ENCODE measurements at regions not wholly inside any gene's neighbourhood (a gene's known extent, or its start where the extent isn't known, plus 50 kb on each side); places are given as distances from the start of the nearest gene placed in this dataset.

DNA sequence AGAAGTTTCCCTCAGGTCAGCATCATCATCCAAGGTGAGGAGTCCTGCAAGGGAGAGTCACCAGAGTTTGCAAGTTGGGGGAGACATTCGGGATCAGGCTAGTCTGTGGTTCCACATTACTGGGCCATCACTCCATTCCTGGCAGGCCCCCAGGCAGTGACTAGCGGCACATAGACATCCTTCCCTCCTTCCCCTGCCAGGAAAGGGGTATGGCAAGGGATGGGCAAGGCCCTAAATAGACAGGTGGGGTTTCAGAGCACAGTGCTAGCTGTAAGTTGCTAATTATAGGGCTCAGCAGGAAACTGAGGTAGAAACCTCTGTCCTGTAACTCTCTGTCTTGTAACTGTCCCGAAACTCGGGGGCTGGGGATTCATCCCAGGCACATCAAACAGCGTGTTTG, 215.2 kb upstream of the ROPN1 start:
- TF ChIP-seq EZH2 (IDR thresholded peaks at IDR 0.05; ENCODE audit: low read length, missing control alignments) = no peak
- TF ChIP-seq, protein P1, sequence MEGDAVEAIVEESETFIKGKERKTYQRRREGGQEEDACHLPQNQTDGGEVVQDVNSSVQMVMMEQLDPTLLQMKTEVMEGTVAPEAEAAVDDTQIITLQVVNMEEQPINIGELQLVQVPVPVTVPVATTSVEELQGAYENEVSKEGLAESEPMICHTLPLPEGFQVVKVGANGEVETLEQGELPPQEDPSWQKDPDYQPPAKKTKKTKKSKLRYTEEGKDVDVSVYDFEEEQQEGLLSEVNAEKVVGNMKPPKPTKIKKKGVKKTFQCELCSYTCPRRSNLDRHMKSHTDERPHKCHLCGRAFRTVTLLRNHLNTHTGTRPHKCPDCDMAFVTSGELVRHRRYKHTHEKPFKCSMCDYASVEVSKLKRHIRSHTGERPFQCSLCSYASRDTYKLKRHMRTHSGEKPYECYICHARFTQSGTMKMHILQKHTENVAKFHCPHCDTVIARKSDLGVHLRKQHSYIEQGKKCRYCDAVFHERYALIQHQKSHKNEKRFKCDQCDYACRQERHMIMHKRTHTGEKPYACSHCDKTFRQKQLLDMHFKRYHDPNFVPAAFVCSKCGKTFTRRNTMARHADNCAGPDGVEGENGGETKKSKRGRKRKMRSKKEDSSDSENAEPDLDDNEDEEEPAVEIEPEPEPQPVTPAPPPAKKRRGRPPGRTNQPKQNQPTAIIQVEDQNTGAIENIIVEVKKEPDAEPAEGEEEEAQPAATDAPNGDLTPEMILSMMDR (conservative IDR thresholded peaks at IDR 0.05 in 1 of 2, IDR thresholded peaks at IDR 0.05 in 1 of 2; ENCODE audit: low read depth in 1 of 2, low read length in 2 of 2) = no peak
- H3K9ac ChIP-seq (ENCODE audit: insufficient read depth, low read length) = no peak overlapping the region
- no peak overlapping the region for H2AFZ ChIP-seq (ENCODE audit: low read length)
- no peaks in the 10 kb centered on the region for H3K36me3 ChIP-seq (ENCODE audit: control insufficient read depth, insufficient read depth, low read length)
- no peak overlapping the region for H3K4me3 ChIP-seq (replicated peaks in 1 of 4; ENCODE audit: control extremely low read depth in 1 of 4, insufficient read depth in 1 of 4, low read depth in 3 of 4, low read length in 4 of 4)
- no peak for DNase-seq (ENCODE audit: low read depth in 2 of 2)
- H3K79me2 ChIP-seq (ENCODE audit: control insufficient read depth, insufficient read depth, low read length) = no peaks in the 10 kb centered on the region
- no peak overlapping the region for H3K27ac ChIP-seq (ENCODE audit: insufficient read depth, low read length)
- H3K9me3 ChIP-seq (ENCODE audit: control insufficient read depth, insufficient read depth, low read depth, low read length) = no peaks in the 10 kb centered on the region
- peaks cover 8% of the 10 kb centered on the region for H3K27me3 ChIP-seq (ENCODE audit: control insufficient read depth, insufficient read depth, low read length)
- no peaks in the 10 kb centered on the region for H4K20me1 ChIP-seq (ENCODE audit: control insufficient read depth, extremely low read depth, insufficient read depth, low read length)
- H3K4me1 ChIP-seq (ENCODE audit: control insufficient read depth, extremely low read depth, insufficient read depth, low read length) = no peaks in the 10 kb centered on the region
- no peak overlapping the region for H3K4me2 ChIP-seq (ENCODE audit: extremely low read depth, insufficient read depth, low read length)

DNA sequence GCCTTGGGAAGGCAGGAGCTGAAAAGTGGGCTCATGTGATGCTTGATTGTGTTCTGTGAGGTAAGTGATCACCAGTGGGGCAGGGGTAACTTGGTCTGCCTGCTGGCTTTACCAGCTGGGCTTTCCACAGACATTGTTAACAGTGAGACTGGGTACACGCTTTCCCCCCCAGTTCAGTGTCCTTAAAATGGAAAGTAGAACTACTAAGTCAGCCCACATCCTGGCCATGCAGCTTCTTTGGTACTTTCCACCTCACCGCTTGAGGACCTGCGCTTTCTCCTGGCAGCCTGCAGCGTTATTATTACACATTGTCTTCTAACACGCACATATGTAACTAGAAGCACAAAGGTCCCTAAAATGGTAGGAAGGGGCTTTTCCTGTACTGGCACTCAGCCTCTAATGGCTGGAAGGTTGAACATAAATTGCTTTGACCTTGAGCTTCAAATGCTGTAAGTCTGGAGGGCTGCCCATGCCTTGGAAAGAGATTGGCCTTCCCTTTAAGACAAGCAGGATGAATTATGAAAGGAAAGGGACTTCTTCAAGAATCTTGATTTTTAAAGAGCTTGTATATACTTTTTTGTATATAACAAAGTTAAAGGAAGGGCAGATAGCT, 216.1 kb upstream of the ROPN1 start:
- TF ChIP-seq EZH2 (IDR thresholded peaks at IDR 0.05; ENCODE audit: low read length, missing control alignments) = no peak
- TF ChIP-seq, protein P1 (conservative IDR thresholded peaks at IDR 0.05 in 1 of 2, IDR thresholded peaks at IDR 0.05 in 1 of 2; ENCODE audit: low read depth in 1 of 2, low read length in 2 of 2) = no peak
- no peak overlapping the region for H3K4me2 ChIP-seq (ENCODE audit: extremely low read depth, insufficient read depth, low read length)
- no peaks in the 10 kb centered on the region for H3K9me3 ChIP-seq (ENCODE audit: control insufficient read depth, insufficient read depth, low read depth, low read length)
- H3K4me3 ChIP-seq (replicated peaks in 1 of 4; ENCODE audit: control extremely low read depth in 1 of 4, insufficient read depth in 1 of 4, low read depth in 3 of 4, low read length in 4 of 4) = no peak overlapping the region
- no peak overlapping the region for H2AFZ ChIP-seq (ENCODE audit: low read length)
- H3K79me2 ChIP-seq (ENCODE audit: control insufficient read depth, insufficient read depth, low read length) = no peaks in the 10 kb centered on the region
- H3K4me1 ChIP-seq (ENCODE audit: control insufficient read depth, extremely low read depth, insufficient read depth, low read length) = no peaks in the 10 kb centered on the region
- H3K36me3 ChIP-seq (ENCODE audit: control insufficient read depth, insufficient read depth, low read length) = no peaks in the 10 kb centered on the region
- peaks cover 5% of the 10 kb centered on the region for H3K27me3 ChIP-seq (ENCODE audit: control insufficient read depth, insufficient read depth, low read length)
- H4K20me1 ChIP-seq (ENCODE audit: control insufficient read depth, extremely low read depth, insufficient read depth, low read length) = no peaks in the 10 kb centered on the region
- no peak overlapping the region for H3K27ac ChIP-seq (ENCODE audit: insufficient read depth, low read length)
- DNase-seq (ENCODE audit: low read depth in 2 of 2) = no peak
- no peak overlapping the region for H3K9ac ChIP-seq (ENCODE audit: insufficient read depth, low read length)

DNA sequence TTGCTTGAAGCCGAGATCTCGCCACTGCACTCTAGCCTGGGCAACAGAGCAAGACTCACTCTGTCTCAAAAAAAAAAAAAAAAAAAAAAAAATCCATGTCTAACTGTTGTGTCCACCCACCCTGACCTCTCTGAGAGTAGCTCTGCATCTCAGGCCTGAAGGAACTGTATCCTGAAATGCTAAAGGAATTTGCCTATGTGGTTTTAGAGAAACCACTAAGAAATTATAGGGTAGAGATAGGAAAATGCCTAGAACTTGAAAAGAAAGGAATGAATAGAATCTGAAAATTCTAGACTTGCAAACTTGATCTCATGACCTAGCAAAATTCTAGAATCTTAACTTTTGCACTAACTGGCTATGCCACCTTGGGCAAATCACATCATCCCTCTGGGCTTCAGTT, 217.5 kb upstream of the ROPN1 start:
- H3K4me2 ChIP-seq (ENCODE audit: extremely low read depth, insufficient read depth, low read length) = no peak overlapping the region
- H4K20me1 ChIP-seq (ENCODE audit: control insufficient read depth, extremely low read depth, insufficient read depth, low read length) = no peaks in the 10 kb centered on the region
- H3K27me3 ChIP-seq (ENCODE audit: control insufficient read depth, insufficient read depth, low read length) = peaks cover 2% of the 10 kb centered on the region
- H3K9ac ChIP-seq (ENCODE audit: insufficient read depth, low read length) = no peak overlapping the region
- no peaks in the 10 kb centered on the region for H3K4me1 ChIP-seq (ENCODE audit: control insufficient read depth, extremely low read depth, insufficient read depth, low read length)
- peak in 1 of 2 donors; percentile 84 for DNase-seq (ENCODE audit: low read depth in 2 of 2)
- H3K27ac ChIP-seq (ENCODE audit: insufficient read depth, low read length) = no peak overlapping the region
- H3K79me2 ChIP-seq (ENCODE audit: control insufficient read depth, insufficient read depth, low read length) = no peaks in the 10 kb centered on the region
- H2AFZ ChIP-seq (ENCODE audit: low read length) = no peak overlapping the region
- H3K36me3 ChIP-seq (ENCODE audit: control insufficient read depth, insufficient read depth, low read length) = no peaks in the 10 kb centered on the region
- no peak overlapping the region for H3K4me3 ChIP-seq (replicated peaks in 1 of 4; ENCODE audit: control extremely low read depth in 1 of 4, insufficient read depth in 1 of 4, low read depth in 3 of 4, low read length in 4 of 4)
- no peaks in the 10 kb centered on the region for H3K9me3 ChIP-seq (ENCODE audit: control insufficient read depth, insufficient read depth, low read depth, low read length)
- TF ChIP-seq, protein P1 (conservative IDR thresholded peaks at IDR 0.05 in 1 of 2, IDR thresholded peaks at IDR 0.05 in 1 of 2; ENCODE audit: low read depth in 1 of 2, low read length in 2 of 2) = no peak
- TF ChIP-seq EZH2 (IDR thresholded peaks at IDR 0.05; ENCODE audit: low read length, missing control alignments) = no peak

Measured in fibroblast of lung (primary cell).